Cardiac septum (tissue), 1 donor: ENCODE measurements at regions not wholly inside any gene's neighbourhood (a gene's known extent, or its start where the extent isn't known, plus 50 kb on each side); places are given as distances from the start of the nearest gene placed in this dataset.

Experiments used
- DNase-seq: peaks from one replicate; pipeline ENCODE4 v3.0.0-alpha.2; 2020; ENCODE audit warnings: low spot score
- intact Hi-C: fragments of 100-400 bp; cut with DNase I; formaldehyde crosslinking; loops from one replicate; pipeline ENCODE4 v1.14.0; 2022
- donor health status: DM: no; HTN: no; CAD: no.

GRCh38 chr13:50323440-50324065 is 308.3 kb downstream of the KCNRG start:
- no peak for DNase-seq
- intact Hi-C loops, result no loop called here

- intact Hi-C loops, result no loop called here
- DNase-seq, result no peak
Observed at GRCh38 chr13:50326271-50326670, 311.0 kb downstream of the KCNRG start.

- no peak for DNase-seq
- intact Hi-C loops, result no loop called here
Observed at GRCh38 chr13:50326811-50327210, 311.6 kb downstream of the KCNRG start.

- no peak for DNase-seq
- intact Hi-C loops, result no loop called here
Observed at GRCh38 chr13:50334115-50334778, 319.0 kb downstream of the KCNRG start.

GRCh38 chr13:50334944-50335343 is 319.7 kb downstream of the KCNRG start:
- intact Hi-C loops, result no loop called here
- no peak for DNase-seq

- intact Hi-C loops, result no loop called here
- no peak for DNase-seq
Observed at GRCh38 chr13:50339271-50339670, 324.0 kb downstream of the KCNRG start.

- intact Hi-C loops, result no loop called here
- no peak for DNase-seq
Observed at GRCh38 chr13:50340146-50340545, 324.9 kb downstream of the KCNRG start.

- intact Hi-C loops, result no loop called here
Observed at GRCh38 chr13:50340551-50341287, 325.5 kb downstream of the KCNRG start.

GRCh38 chr13:50341526-50341925 is 326.3 kb downstream of the KCNRG start:
- DNase-seq, result no peak
- intact Hi-C loops, result no loop called here

More at GRCh38 chr13:50340551-50341287, 325.5 kb downstream of the KCNRG start:
- DNase-seq, result no peak

- intact Hi-C loops, result no loop called here
- DNase-seq, result no peak
Observed at GRCh38 chr13:50344717-50345116, 329.5 kb downstream of the KCNRG start.

- no peak for DNase-seq
- intact Hi-C loops, result no loop called here
Observed at GRCh38 chr13:50345804-50346203, 330.6 kb downstream of the KCNRG start.

GRCh38 chr13:50348371-50348770 is 333.1 kb downstream of the KCNRG start:
- intact Hi-C loops, result no loop called here
- no peak for DNase-seq

GRCh38 chr13:50352720-50353480 is 337.7 kb downstream of the KCNRG start:
- no peak for DNase-seq
- intact Hi-C loops, result no loop called here

- intact Hi-C loops, result no loop called here
Observed at GRCh38 chr13:50353651-50354415, 338.6 kb downstream of the KCNRG start.

GRCh38 chr13:50355797-50356196 is 340.6 kb downstream of the KCNRG start:
- intact Hi-C loops, result no loop called here
- no peak for DNase-seq

More at GRCh38 chr13:50353651-50354415, 338.6 kb downstream of the KCNRG start:
- DNase-seq, result no peak

- DNase-seq, result no peak
Observed at GRCh38 chr13:50357136-50357535, 341.9 kb downstream of the KCNRG start.

GRCh38 chr13:50357586-50358118 is 342.4 kb downstream of the KCNRG start:
- no peak for DNase-seq
- intact Hi-C loops, result no loop called here

More at GRCh38 chr13:50357136-50357535, 341.9 kb downstream of the KCNRG start:
- intact Hi-C loops, result no loop called here

- no peak for DNase-seq
- intact Hi-C loops, result no loop called here
Observed at GRCh38 chr13:50358231-50359040, 343.2 kb downstream of the KCNRG start.
